ENCODE measurements at regions not wholly inside any gene's neighbourhood (a gene's known extent, or its start where the extent isn't known, plus 50 kb on each side); places are given as distances from the start of the nearest gene placed in this dataset.
A peak's percentile ranks its signal among the peaks of the same experiment; 100 is the strongest.

- TF ChIP-seq CTCF (IDR thresholded peaks at IDR 0.05; ENCODE audit: low read depth, low read length): no peak
- no peak overlapping the region for H3K4me3 ChIP-seq (ENCODE audit: low read depth, low read length)
- in situ Hi-C loops (cut with HindIII; ENCODE audit: low sequenced_read_pairs): no loop called here
- DNase-seq (ENCODE audit: low read depth, low spot score): no peak
Observed at GRCh38 chr14:71646518-71646917, 285.7 kb upstream of the RGS6 start.

GRCh38 chr14:71647086-71647784 lies 285.0 kb upstream of the RGS6 start:
- DNase-seq (ENCODE audit: low read depth, low spot score): no peak
- in situ Hi-C loops (cut with HindIII; ENCODE audit: low sequenced_read_pairs): no loop called here
- TF ChIP-seq CTCF (IDR thresholded peaks at IDR 0.05; ENCODE audit: low read depth, low read length): no peak
- no peak overlapping the region for H3K4me3 ChIP-seq (ENCODE audit: low read depth, low read length)

GRCh38 chr14:71648725-71649124 lies 283.5 kb upstream of the RGS6 start:
- in situ Hi-C loops (cut with HindIII; ENCODE audit: low sequenced_read_pairs): no loop called here
- TF ChIP-seq CTCF (IDR thresholded peaks at IDR 0.05; ENCODE audit: low read depth, low read length): no peak
- no peak overlapping the region for H3K4me3 ChIP-seq (ENCODE audit: low read depth, low read length)
- DNase-seq (ENCODE audit: low read depth, low spot score): no peak

- no peak overlapping the region for H3K4me3 ChIP-seq (ENCODE audit: low read depth, low read length)
- in situ Hi-C loops (cut with HindIII; ENCODE audit: low sequenced_read_pairs): no loop called here
- no peak for TF ChIP-seq CTCF (IDR thresholded peaks at IDR 0.05; ENCODE audit: low read depth, low read length)
- DNase-seq (ENCODE audit: low read depth, low spot score): no peak
Observed at GRCh38 chr14:71650187-71650755, 282.0 kb upstream of the RGS6 start.

GRCh38 chr14:71651228-71651627 lies 281.0 kb upstream of the RGS6 start:
- peak; percentile 92 for DNase-seq (ENCODE audit: low read depth, low spot score)
- no peak for TF ChIP-seq CTCF (IDR thresholded peaks at IDR 0.05; ENCODE audit: low read depth, low read length)
- no peak overlapping the region for H3K4me3 ChIP-seq (ENCODE audit: low read depth, low read length)
- in situ Hi-C loops (cut with HindIII; ENCODE audit: low sequenced_read_pairs): no loop called here

- no peak for TF ChIP-seq CTCF (IDR thresholded peaks at IDR 0.05; ENCODE audit: low read depth, low read length)
- in situ Hi-C loops (cut with HindIII; ENCODE audit: low sequenced_read_pairs): no loop called here
- DNase-seq (ENCODE audit: low read depth, low spot score): no peak
- H3K4me3 ChIP-seq (ENCODE audit: low read depth, low read length): no peak overlapping the region
Observed at GRCh38 chr14:71652368-71652767, 279.9 kb upstream of the RGS6 start.

Data from astrocyte of the spinal cord (primary cell).